ENCODE measurements at regions not wholly inside any gene's neighbourhood (a gene's known extent, or its start where the extent isn't known, plus 50 kb on each side); places are given as distances from the start of the nearest gene placed in this dataset.

- TF ChIP-seq ZNF518A (tag by site-specific recombination; conservative IDR thresholded peaks at IDR 0.05; ENCODE audit: low read depth) = no peak
Observed at GRCh38 chr10:2874963-2875362, 192.4 kb upstream of the PFKP start (continued).

GRCh38 chr10:2873769-2874168, 193.6 kb upstream of the PFKP start:
- POLR2A ChIA-PET = no interaction called here
- Histone ChIP-seq H3K4me1 (ENCODE audit: control insufficient read depth, insufficient read depth, low read length) (no peaks in the 10 kb centered on the region), H3K4me3 (ENCODE audit: low read depth, low read length) (no peak overlapping the region), H3K9me3 (ENCODE audit: control insufficient read depth, insufficient read depth, low read depth, low read length) (no peaks in the 10 kb centered on the region), H3K36me3 (ENCODE audit: control insufficient read depth in 2 of 2, insufficient read depth in 1 of 2, low read length in 2 of 2) (no peaks in the 10 kb centered on the region), H3K27ac (ENCODE audit: extremely low read depth, low read depth, low read length) (no peak overlapping the region)
- TF ChIP-seq TCF7L2 (IDR thresholded peaks at IDR 0.05; ENCODE audit: borderline replicate concordance, low read depth, low read length) = no peak
- no peak for TF ChIP-seq ZNF518A (tag by site-specific recombination; conservative IDR thresholded peaks at IDR 0.05; ENCODE audit: low read depth)
- TF ChIP-seq ZNF544 (tag by site-specific recombination; IDR thresholded peaks at IDR 0.05) = no peak
- no peak for TF ChIP-seq ZNF560 (tag by site-specific recombination; IDR thresholded peaks at IDR 0.05; ENCODE audit: borderline replicate concordance)
- TF ChIP-seq KLF9 (tag by site-specific recombination; IDR thresholded peaks at IDR 0.05; ENCODE audit: low read depth) = no peak
- TF ChIP-seq HOXC10 (CRISPR knock-in tag; IDR thresholded peaks at IDR 0.05) = no peak
- TF ChIP-seq ZNF10 (tag by site-specific recombination; IDR thresholded peaks at IDR 0.05) = no peak
- TF ChIP-seq ZNF398 (tag by site-specific recombination; IDR thresholded peaks at IDR 0.05) = no peak
- no peak for TF ChIP-seq ZNF777 (tag by site-specific recombination; IDR thresholded peaks at IDR 0.05; ENCODE audit: borderline replicate concordance)
- no peak for TF ChIP-seq ZBTB20 (tag by site-specific recombination; IDR thresholded peaks at IDR 0.05)
- no peak for TF ChIP-seq ZNF26 (tag by site-specific recombination; IDR thresholded peaks at IDR 0.05)
- TF ChIP-seq ZNF610 (tag by site-specific recombination; IDR thresholded peaks at IDR 0.05; ENCODE audit: borderline replicate concordance) = no peak
- TF ChIP-seq RBAK (tag by site-specific recombination; IDR thresholded peaks at IDR 0.05) = no peak
- TF ChIP-seq ZNF555 (tag by site-specific recombination; conservative IDR thresholded peaks at IDR 0.05) = no peak
- CTCF ChIA-PET = interaction anchor here (1.2 to 1.5 kb wide), 2 partner anchors 54 to 127 kb away, joined by 3 to 5 read pairs; no protein-coding TSS in a partner anchor
